ENCODE measurements at regions not wholly inside any gene's neighbourhood (a gene's known extent, or its start where the extent isn't known, plus 50 kb on each side); places are given as distances from the start of the nearest gene placed in this dataset.

DNA sequence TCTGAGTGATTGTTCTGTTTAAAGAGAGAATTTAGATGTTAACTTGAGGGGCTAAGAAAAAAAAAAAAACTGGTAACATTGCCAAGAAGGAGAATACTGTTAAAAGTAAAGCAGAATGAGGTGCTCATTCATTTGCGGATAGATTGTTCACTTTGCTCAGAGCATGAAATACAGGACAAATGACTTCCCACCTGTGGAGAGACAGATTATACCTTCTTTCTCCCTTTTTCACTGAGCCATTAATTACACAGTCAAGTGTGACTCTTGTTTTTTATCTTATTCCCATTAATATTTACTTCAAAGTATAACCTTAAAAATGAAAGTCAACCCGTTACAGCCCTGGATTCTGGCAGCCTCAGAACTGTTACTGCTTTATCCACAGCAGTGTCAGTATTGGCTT lies 264.5 kb downstream of the TAF11L14 start:
- Histone ChIP-seq H3T11ph (ENCODE audit: low read length) (no peak overlapping the region), H2AFZ (ENCODE audit: low read length) (no peak overlapping the region), H3K9me3 (ENCODE audit: control insufficient read depth, low read depth, low read length) (no peaks in the 10 kb centered on the region), H3K79me1 (ENCODE audit: insufficient read depth, low read depth, low read length, poor library complexity, severe bottlenecking) (no peaks in the 10 kb centered on the region), H3K4me2 (ENCODE audit: insufficient read depth, insufficient read length, low read length) (no peak overlapping the region), H3K27me3 (ENCODE audit: insufficient read depth, low read length) (no peaks in the 10 kb centered on the region), H3K56ac (ENCODE audit: insufficient read length, low read depth, low read length) (no peak overlapping the region), H4K8ac (replicated peaks; ENCODE audit: insufficient read length, low read depth, low read length) (no peak overlapping the region), H3K18ac (ENCODE audit: insufficient read length, low read depth, low read length) (no peak overlapping the region), H3K27ac (ENCODE audit: insufficient read length, low read depth, low read length) (no peak overlapping the region), H2BK20ac (ENCODE audit: low read depth, low read length, poor library complexity, severe bottlenecking) (no peak overlapping the region), H2AK5ac (ENCODE audit: insufficient read length, low read length) (no peak overlapping the region), H2BK12ac (ENCODE audit: insufficient read length, low read depth, low read length) (no peak overlapping the region), H3K4me1 (ENCODE audit: insufficient read depth, low read length) (no peaks in the 10 kb centered on the region), H3K23me2 (ENCODE audit: insufficient read length, low read depth, low read length, poor library complexity, severe bottlenecking) (no peaks in the 10 kb centered on the region), H4K5ac (ENCODE audit: insufficient read length, low read depth, low read length) (no peak overlapping the region), H3K9ac (ENCODE audit: extremely low read depth, insufficient read length, low read length) (no peak overlapping the region), H2BK5ac (ENCODE audit: insufficient read length, low read length) (no peak overlapping the region), H2BK15ac (ENCODE audit: low read depth, low read length) (no peak overlapping the region), H4K91ac (ENCODE audit: insufficient read length, low read depth, low read length) (no peak overlapping the region), H3K14ac (ENCODE audit: insufficient read depth, low read length) (no peak overlapping the region), H3K4ac (ENCODE audit: low read depth, low read length) (no peak overlapping the region), H3K23ac (ENCODE audit: insufficient read length, low read depth, low read length) (no peak overlapping the region), H3K79me2 (ENCODE audit: insufficient read depth, low read length) (no peaks in the 10 kb centered on the region), H4K20me1 (ENCODE audit: control insufficient read depth, insufficient read depth, insufficient read length) (no peaks in the 10 kb centered on the region), H2BK120ac (ENCODE audit: low read depth, low read length, poor library complexity, severe bottlenecking) (no peak overlapping the region)
- Mint-ChIP-seq H3K9me3 (peaks cover 5 to 8% of the 10 kb centered on the region in 2 experiments; a peak in 3 of 5 replicates), H3K27me3 (ENCODE audit: low read depth) (no peaks in the 10 kb centered on the region), H3K4me3 (no peak overlapping the region), H3K36me3 (ENCODE audit: insufficient read depth in 1 of 3, low read depth in 3 of 3) (0 out of 7 replicates have a peak, but pooled peaks cover 0 to 6% (median 2%) of the 10 kb centered on the region in 3 experiments), H3K4me1 (peaks cover 4 to 10% of the 10 kb centered on the region in 2 experiments), H3K27ac (no peak overlapping the region; a peak in 1 of 7 replicates)
- TF ChIP-seq CTCF (conservative IDR thresholded peaks at IDR 0.05) = no peak
- no CpG with 5 or more reads among the region's 2 CpGs for WGBS (ENCODE audit: extremely low coverage, insufficient read length, low lambda C conversion rate)
- no peak for DNase-seq

Data from H9 (cell line).